Hematopoietic multipotent progenitor cell treated with erythropoietin and hydrocortisone succinate and interleukin-3 and kit ligand, for 6 days (in vitro differentiated cells): ENCODE measurements at regions not wholly inside any gene's neighbourhood (a gene's known extent, or its start where the extent isn't known, plus 50 kb on each side); places are given as distances from the start of the nearest gene placed in this dataset.

Experiments
- DNase-seq: peaks from one replicate; pipeline ENCODE4 v3.0.0-alpha.2; 2015

GRCh38 chr12:75974323-75975187 lies 57.0 kb downstream of the PHLDA1 start:
- no peak for DNase-seq

- DNase-seq, result no peak
Observed at GRCh38 chr12:75971253-75971652, 60.3 kb downstream of the PHLDA1 start.

GRCh38 chr12:75970310-75970709 lies 61.3 kb downstream of the PHLDA1 start:
- DNase-seq, result no peak

- no peak for DNase-seq
Observed at GRCh38 chr12:75969768-75970167, 61.8 kb downstream of the PHLDA1 start.

GRCh38 chr12:75965661-75966060 lies 65.9 kb downstream of the PHLDA1 start:
- DNase-seq, result no peak

- DNase-seq, result peak; percentile 70
Observed at GRCh38 chr12:75964150-75964549, 67.4 kb downstream of the PHLDA1 start.

- DNase-seq, result no peak
Observed at GRCh38 chr12:75961878-75962277, 69.7 kb downstream of the PHLDA1 start.

- no peak for DNase-seq
Observed at GRCh38 chr12:75960954-75961661, 70.5 kb downstream of the PHLDA1 start.

GRCh38 chr12:75960086-75960910 lies 71.3 kb downstream of the PHLDA1 start:
- DNase-seq, result no peak

- peak; percentile 13 for DNase-seq
Observed at GRCh38 chr12:75959506-75959905, 72.1 kb downstream of the PHLDA1 start.

GRCh38 chr12:75959060-75959459 lies 72.5 kb downstream of the PHLDA1 start:
- no peak for DNase-seq

- DNase-seq, result no peak
Observed at GRCh38 chr12:75955251-75955650, 76.3 kb downstream of the PHLDA1 start.

GRCh38 chr12:75954749-75955148 lies 76.8 kb downstream of the PHLDA1 start:
- DNase-seq, result no peak

GRCh38 chr12:75954041-75954440 lies 77.5 kb downstream of the PHLDA1 start:
- DNase-seq, result no peak

- DNase-seq, result no peak
Observed at GRCh38 chr12:75953312-75953906, 78.2 kb downstream of the PHLDA1 start.

- DNase-seq, result peak; percentile 20
Observed at GRCh38 chr12:75951399-75952278, 79.9 kb downstream of the PHLDA1 start.

GRCh38 chr12:75947156-75947723 lies 84.3 kb downstream of the PHLDA1 start:
- no peak for DNase-seq

- no peak for DNase-seq
Observed at GRCh38 chr12:75945581-75945980, 86.0 kb downstream of the PHLDA1 start.

- no peak for DNase-seq
Observed at GRCh38 chr12:75944905-75945432, 86.6 kb downstream of the PHLDA1 start.

- DNase-seq, result peak; percentile 58
Observed at GRCh38 chr12:75944097-75944904, 87.3 kb downstream of the PHLDA1 start.
